ENCODE measurements at regions not wholly inside any gene's neighbourhood (a gene's known extent, or its start where the extent isn't known, plus 50 kb on each side); places are given as distances from the start of the nearest gene placed in this dataset.

DNA sequence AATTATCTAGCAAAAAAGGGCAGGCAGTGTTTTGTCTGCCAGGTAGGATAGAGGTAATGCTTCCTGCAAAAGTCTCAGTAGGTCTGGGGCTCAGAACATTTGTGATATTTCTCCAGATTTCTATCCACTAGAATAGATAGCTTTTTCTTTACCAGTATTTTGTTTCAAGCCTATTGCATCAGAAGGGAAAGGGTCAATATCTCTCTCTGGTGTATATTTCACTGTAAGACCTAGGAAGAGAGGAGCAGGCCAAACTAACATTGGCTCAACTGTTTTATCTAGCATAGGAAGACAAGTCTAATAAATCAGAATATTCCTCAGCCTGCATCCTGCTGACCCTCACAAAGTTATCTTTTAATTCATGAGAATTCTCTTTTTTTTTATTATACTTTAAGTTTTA is 106.7 kb upstream of the DAAM1 start:
- no peak for DNase-seq

GRCh38 chr14:59085207-59085739 is 103.2 kb upstream of the DAAM1 start:
- no peak for DNase-seq

GRCh38 chr14:59086241-59086882 is 102.1 kb upstream of the DAAM1 start:
- no peak for DNase-seq

GRCh38 chr14:59087240-59087639 is 101.2 kb upstream of the DAAM1 start:
- DNase-seq = no peak

- no peak for DNase-seq
These were observed 100.8 kb upstream of the DAAM1 start for GRCh38 chr14:59087711-59088110.

DNA sequence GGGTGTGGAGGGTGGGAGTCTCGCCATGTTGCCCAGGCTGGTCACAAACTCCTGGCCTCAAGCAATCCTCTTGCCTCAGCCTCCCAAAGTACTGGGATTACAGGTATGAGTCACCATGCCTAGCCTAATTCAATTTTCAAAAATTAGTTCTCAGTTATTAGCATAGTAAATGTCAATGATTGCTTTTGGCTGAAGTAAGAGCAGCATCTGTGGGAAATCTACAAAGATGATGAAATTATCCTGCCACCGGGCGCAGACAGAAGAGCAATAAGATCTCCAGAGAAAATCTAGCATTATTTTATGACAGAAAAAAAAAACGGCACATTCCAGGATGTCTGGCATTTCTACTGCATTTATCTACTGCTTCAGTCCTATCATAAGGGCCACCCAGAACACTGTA is 97.9 kb upstream of the DAAM1 start:
- no peak for DNase-seq

DNA sequence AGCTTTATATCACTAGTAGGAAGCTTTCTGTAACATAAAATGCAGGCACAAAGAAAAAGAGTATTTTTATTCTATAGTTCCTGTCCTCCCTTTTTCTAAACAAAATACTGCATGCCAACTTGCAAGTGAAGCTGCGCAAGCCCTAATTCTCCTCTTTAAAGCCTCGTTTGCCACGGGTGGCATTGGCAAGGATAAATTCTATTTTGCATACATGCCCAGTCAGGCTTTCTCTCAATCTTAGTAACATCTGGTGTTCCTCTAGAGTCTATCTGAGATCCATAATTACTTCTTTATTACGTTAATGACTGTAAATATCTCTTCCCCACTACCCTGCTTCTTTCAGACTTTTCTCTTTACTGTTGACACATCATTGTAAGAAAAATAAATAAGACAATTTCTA is 97.1 kb upstream of the DAAM1 start:
- no peak for DNase-seq

DNA sequence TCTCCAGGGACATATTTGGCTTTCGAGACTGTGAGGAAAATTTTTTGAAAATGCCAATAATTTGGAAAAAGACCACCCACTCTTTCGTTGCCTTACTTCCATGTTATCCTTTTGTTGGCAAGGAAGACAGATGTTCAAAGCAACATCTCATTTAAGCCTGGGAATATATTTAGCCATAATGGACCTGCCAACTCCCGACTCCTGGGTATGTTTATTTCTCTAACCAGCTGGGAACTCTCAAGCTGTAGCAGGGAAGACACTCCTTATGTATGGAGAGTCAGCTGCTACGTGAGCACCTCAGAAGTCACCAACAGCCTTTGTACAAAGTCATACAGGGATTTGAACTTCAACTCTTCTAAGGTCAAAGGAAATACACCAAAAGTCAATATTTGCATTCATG is 96.5 kb upstream of the DAAM1 start:
- DNase-seq = no peak

- no peak for DNase-seq
These were observed 94.6 kb upstream of the DAAM1 start for GRCh38 chr14:59093902-59094301.

DNA sequence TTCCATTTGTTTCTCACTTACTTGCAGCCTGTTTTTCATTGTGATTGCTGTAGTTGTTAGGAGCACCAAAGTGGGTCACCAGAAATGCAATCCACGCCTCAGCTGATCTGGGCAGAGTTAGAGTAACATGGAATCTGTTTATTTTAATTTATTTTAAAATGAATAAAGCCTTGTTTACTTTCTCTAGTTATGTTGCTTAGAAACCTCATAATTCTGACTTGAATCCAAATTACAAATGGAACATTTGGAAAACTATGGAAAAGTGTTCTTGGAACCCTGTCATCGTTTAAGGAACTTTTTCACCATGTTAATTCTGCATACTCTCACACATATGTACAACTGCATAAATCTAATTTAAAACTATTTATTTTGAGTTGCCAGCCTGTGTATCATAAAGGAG is 92.2 kb upstream of the DAAM1 start:
- DNase-seq = no peak

GRCh38 chr14:59097681-59098080 is 90.8 kb upstream of the DAAM1 start:
- no peak for DNase-seq

DNA sequence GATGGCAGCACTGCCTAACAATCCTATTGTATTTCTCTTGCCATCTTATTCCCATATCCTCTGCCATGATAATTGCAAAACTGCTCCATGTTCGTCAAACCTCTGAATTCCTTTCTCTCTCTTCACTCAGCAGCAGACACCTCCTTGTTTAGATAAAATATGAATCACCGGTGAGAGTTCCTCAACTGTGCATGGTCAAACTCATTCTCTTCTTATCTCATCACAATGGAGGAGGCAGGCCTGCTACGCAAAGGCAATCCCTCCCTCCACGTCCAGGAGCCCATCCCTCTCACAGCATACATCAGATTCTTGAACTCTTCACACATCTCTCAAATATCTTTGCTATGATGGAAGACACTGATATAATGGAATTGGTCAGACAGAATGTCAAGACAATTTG is 90.1 kb upstream of the DAAM1 start:
- DNase-seq = no peak

- DNase-seq = no peak
These were observed 88.3 kb upstream of the DAAM1 start for GRCh38 chr14:59100205-59100604.

- DNase-seq = no peak
These were observed 87.0 kb upstream of the DAAM1 start for GRCh38 chr14:59101476-59101875.

DNA sequence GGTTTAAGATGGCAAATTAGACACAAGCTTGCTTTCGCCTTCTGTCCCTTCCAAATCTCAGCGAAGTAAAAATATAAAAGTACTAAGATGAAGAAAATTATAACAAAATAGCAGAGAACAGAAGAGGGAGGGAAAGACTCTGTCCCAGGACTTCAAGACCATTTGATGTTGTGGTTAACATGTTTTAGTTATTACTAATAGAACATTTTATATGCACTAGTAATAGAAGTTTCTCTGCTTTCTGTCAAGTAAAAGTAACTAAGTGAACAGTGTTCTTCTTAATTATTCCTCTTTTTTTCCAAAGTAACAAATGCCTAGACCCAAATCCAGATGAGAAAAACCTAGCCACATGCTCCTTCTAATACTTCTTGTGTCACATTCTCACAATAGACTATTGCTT is 85.1 kb upstream of the DAAM1 start:
- no peak for DNase-seq

DNA sequence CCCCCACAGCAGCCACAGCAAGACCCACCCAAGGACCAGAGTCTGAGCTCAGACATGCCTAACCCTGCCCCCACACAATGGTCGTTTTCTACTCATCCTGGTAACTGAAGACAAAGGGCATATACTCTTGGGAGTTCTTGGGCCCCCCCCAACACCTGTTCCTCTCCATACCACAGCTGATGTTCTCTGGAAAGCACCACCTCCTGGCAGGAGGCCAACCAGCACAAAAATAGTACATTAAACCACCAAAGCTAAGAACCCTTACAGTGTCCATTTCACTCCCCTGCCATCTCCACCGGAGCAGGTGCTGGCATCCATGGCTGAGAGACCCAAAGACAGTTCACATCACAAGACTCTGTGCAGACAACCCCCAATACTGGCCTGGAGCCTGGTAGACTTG is 80.6 kb upstream of the DAAM1 start:
- no peak for DNase-seq

- DNase-seq = no peak
These were observed 71.5 kb upstream of the DAAM1 start for GRCh38 chr14:59116984-59117415.

DNA sequence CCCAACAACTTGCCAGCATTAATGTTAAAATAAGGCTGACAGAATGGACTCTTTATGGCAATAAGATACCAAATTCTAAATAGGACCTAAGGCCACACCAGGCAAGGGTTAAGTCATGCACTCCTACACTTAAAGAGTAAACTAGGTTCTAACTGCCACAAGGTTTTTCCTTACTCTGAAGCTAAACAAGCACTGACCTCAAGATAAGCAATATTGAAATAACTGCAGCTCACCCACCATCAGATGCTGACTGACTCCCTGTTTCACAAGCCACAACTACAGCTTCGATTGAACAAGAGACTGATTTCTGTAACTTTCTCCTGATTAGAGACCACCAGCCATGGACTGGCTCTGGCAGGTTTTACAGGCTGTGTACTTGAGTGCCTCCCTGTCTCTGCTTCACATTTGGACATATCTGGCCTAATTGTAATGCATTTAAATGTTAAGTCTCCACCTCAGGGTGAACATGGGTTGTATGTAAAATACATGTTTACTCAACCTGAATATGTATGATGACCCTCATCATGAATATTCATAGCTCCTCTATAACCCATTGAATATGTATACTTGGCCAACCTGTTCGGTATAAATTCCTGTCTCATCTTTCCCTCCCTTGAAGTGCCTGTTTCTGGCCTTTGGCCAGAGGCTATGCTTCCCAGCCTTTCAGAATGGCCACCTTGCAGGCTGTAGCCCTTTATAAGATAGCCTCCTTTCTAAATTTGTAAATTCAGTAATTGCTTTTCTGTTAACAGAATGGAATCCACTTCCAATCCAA is 70.5 kb upstream of the DAAM1 start:
- no peak for DNase-seq

DNA sequence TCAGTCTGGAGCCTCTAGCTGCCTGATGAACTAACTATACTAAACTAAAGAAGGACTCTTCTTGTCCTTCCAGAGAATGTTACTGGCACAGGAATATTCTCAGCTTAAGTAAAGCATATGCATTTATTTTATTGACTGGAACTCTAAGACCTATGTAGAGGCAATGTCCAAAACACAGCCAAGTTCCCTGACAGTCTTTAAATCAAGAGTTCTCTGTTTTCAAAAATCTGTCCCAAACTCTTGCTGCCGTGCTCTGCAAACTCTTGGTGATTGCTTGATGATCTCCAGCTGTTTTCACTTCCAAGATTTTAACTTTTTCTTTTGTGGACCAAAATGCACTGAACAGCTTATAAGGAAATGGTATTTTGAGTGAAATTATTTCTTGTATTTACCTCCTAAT is 67.5 kb upstream of the DAAM1 start:
- DNase-seq = no peak

DNA sequence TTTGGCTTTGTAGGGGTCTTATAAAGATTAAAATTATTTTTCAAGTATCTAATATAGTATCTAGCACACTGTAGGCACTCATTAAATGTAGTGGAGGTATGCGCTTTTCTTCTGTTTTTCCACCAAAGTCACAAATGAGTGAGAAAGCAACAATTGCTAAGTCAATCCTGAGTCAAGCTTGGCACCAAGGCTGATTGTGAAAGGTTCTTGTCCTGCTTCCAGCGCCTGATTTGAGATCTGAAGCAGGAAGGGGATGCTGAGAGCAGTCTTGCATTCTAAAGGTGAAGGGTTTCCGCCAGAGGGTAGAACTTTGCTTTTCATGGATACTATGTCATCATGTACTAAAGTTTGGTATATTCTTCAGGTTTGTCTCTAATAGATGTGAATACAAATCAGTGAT is 64.9 kb upstream of the DAAM1 start:
- DNase-seq = no peak

GRCh38 chr14:59123975-59124374 is 64.5 kb upstream of the DAAM1 start:
- peak in 1 of 2 experiments; percentile 25 for DNase-seq

DNA sequence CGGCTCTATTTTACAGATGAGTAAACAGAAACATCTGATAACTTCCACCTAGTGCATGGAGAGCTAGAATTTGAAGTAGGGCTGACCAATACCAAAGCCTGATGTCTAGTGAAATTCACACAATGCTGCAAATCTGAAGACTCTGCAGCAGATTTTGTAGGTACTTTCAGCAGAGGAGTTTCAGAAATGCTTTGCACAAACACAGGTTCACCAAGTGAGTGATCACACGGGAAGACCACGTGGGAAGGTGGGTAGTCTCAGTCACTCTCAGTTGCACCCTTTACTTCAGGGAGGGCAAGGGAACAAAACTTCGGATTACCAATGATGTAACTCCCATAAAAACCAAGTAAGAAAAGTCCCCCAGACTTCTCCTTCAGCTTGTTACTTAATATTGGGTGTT is 63.3 kb upstream of the DAAM1 start:
- no peak for DNase-seq

DNA sequence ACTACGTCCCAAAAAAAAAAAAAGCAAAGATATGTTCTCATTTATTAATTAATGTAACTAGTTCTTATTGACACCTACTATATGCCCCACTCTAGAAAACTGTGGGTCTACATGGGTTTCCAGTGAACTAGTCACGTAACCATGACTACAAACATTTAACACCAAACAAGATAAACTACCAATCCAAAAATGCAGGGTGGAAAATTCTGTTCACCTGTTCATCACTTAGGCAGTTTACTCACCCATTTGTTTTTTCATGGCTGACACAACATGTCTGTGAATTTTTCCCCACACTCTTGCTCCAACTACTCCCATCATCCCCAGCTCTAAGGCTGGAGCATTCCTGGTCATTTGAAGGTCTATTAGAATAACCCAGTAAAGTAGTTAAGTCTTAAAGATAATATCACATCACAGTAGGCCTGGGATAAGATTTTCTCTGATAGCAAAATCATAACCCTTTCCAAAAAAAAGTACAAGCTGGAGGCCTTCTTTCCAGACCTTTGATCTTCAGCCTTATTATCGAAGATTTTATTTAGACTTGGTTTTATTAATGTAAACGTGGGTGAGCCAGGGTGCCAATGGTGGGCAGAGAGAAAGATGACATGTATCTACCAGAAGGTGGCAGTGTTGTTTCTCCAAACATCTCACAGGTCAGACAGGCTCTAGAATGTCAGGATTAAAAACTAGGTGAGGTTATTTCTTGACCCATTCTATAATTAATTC is 61.6 kb upstream of the DAAM1 start:
- peak; percentile 63 to 74 for DNase-seq

GRCh38 chr14:59127437-59127732 is 61.1 kb upstream of the DAAM1 start:
- no peak for DNase-seq

All from AML-193 (cell line).